ENCODE measurements at regions not wholly inside any gene's neighbourhood (a gene's known extent, or its start where the extent isn't known, plus 50 kb on each side); places are given as distances from the start of the nearest gene placed in this dataset.

DNA sequence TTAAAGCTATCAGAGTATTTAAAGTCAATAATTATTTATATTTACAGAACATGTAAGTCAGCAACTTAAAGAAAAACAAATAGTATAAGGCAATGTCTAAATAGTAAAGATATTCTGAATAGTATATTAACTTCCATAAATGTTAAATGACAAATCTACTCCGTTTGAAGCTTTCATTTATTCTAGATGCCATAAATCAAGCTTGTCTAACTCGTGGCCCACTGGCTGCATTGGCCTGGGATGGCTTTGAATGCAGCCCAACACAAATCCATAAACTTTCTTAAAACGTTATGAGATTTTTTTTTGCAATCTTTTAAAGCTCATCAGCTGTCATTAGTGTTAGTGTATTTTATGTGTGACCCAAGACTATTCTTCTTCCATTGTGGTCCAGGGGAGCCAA, 1117.1 kb upstream of the PCDH9 start:
- Histone ChIP-seq H3K27ac (ENCODE audit: low read length) (no peak overlapping the region), H3K36me3 (ENCODE audit: control insufficient read depth, insufficient read depth, low read length) (no peaks in the 10 kb centered on the region), H3K9me3 (ENCODE audit: control insufficient read depth, insufficient read depth, low read depth, low read length) (no peaks in the 10 kb centered on the region), H3K4me3 (ENCODE audit: low read depth in 2 of 2, low read length in 2 of 2) (no peak overlapping the region), H3K4me1 (ENCODE audit: control insufficient read depth, insufficient read depth, low read length) (no peaks in the 10 kb centered on the region), H3K27me3 (ENCODE audit: control insufficient read depth, insufficient read depth, low read length) (no peaks in the 10 kb centered on the region)
- ATAC-seq (no peak), DNase-seq (ENCODE audit: low read depth, low spot score) (no peak)
- intact Hi-C loops (cut with micrococcal nuclease; ENCODE audit: unreplicated experiment) = no loop called here
- CTCF ChIA-PET = no interaction called here
- in situ Hi-C loops (cut with HindIII; ENCODE audit: low pct_unique_long_range_greater_than_20kb, low sequenced_read_pairs) = no loop called here
- TF ChIP-seq SIN3A (IDR thresholded peaks at IDR 0.05; ENCODE audit: borderline replicate concordance, insufficient read depth, low read depth, low read length) (no peak), TCF7L2 (IDR thresholded peaks at IDR 0.05; ENCODE audit: low read depth, low read length) (peak; percentile 65)
- no TSS peak for BruUV-seq (replicated peaks)
- POLR2A ChIA-PET = interaction anchor here (0.6 kb wide), 1 partner anchor 1054 kb away, joined by 4 read pairs; no protein-coding TSS in a partner anchor

DNA sequence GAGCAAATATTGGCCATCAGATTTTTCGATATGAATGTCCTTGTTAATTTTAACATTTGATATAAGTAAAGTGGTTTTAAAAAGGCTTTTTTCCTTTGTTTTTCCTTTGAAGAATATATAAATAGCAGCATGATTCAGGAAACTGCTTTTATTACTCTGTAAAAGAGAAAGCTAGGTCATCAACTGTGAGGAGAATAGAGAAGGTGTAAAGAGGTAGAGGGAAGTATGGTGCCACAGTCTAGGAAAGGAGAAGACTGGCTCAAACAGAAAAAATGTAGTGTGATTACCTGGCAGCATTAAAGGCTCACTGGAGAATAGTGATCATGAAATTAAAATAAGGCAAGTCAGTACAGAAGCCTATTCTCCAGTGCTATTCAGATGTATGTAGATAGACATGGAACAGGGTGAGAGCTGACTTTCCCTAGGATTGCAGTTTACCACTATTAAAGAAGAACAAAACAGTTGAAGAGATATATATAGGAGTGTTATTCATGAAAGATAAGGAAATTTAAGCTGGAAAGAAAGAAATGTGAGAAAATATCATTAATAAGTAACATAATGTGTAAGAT, 1115.9 kb upstream of the PCDH9 start:
- no peak for TF ChIP-seq POLR2AphosphoS5 (IDR thresholded peaks at IDR 0.05; ENCODE audit: low read depth, low read length)
- TF ChIP-seq, protein P1, sequence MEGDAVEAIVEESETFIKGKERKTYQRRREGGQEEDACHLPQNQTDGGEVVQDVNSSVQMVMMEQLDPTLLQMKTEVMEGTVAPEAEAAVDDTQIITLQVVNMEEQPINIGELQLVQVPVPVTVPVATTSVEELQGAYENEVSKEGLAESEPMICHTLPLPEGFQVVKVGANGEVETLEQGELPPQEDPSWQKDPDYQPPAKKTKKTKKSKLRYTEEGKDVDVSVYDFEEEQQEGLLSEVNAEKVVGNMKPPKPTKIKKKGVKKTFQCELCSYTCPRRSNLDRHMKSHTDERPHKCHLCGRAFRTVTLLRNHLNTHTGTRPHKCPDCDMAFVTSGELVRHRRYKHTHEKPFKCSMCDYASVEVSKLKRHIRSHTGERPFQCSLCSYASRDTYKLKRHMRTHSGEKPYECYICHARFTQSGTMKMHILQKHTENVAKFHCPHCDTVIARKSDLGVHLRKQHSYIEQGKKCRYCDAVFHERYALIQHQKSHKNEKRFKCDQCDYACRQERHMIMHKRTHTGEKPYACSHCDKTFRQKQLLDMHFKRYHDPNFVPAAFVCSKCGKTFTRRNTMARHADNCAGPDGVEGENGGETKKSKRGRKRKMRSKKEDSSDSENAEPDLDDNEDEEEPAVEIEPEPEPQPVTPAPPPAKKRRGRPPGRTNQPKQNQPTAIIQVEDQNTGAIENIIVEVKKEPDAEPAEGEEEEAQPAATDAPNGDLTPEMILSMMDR (IDR thresholded peaks at IDR 0.05) = no peak
- TF ChIP-seq, protein P2, sequence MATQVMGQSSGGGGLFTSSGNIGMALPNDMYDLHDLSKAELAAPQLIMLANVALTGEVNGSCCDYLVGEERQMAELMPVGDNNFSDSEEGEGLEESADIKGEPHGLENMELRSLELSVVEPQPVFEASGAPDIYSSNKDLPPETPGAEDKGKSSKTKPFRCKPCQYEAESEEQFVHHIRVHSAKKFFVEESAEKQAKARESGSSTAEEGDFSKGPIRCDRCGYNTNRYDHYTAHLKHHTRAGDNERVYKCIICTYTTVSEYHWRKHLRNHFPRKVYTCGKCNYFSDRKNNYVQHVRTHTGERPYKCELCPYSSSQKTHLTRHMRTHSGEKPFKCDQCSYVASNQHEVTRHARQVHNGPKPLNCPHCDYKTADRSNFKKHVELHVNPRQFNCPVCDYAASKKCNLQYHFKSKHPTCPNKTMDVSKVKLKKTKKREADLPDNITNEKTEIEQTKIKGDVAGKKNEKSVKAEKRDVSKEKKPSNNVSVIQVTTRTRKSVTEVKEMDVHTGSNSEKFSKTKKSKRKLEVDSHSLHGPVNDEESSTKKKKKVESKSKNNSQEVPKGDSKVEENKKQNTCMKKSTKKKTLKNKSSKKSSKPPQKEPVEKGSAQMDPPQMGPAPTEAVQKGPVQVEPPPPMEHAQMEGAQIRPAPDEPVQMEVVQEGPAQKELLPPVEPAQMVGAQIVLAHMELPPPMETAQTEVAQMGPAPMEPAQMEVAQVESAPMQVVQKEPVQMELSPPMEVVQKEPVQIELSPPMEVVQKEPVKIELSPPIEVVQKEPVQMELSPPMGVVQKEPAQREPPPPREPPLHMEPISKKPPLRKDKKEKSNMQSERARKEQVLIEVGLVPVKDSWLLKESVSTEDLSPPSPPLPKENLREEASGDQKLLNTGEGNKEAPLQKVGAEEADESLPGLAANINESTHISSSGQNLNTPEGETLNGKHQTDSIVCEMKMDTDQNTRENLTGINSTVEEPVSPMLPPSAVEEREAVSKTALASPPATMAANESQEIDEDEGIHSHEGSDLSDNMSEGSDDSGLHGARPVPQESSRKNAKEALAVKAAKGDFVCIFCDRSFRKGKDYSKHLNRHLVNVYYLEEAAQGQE (IDR thresholded peaks at IDR 0.05; ENCODE audit: insufficient read depth in 1 of 2, low read depth in 2 of 2, low read length in 1 of 2) = no peak
- no peak for TF ChIP-seq TCF7L2 (IDR thresholded peaks at IDR 0.05; ENCODE audit: low read depth, low read length)
- TF ChIP-seq SIN3A (IDR thresholded peaks at IDR 0.05; ENCODE audit: borderline replicate concordance, insufficient read depth, low read depth, low read length) = no peak
- H3K27me3 ChIP-seq (ENCODE audit: control insufficient read depth, insufficient read depth, low read length) = no peaks in the 10 kb centered on the region
- H3K4me1 ChIP-seq (ENCODE audit: control insufficient read depth, insufficient read depth, low read length) = no peaks in the 10 kb centered on the region
- ATAC-seq = no peak
- intact Hi-C loops (cut with micrococcal nuclease; ENCODE audit: unreplicated experiment) (no loop called here), in situ Hi-C loops (cut with HindIII; ENCODE audit: low pct_unique_long_range_greater_than_20kb, low sequenced_read_pairs) (no loop called here)
- H3K4me3 ChIP-seq (ENCODE audit: low read depth in 2 of 2, low read length in 2 of 2) = no peak overlapping the region
- H3K27ac ChIP-seq (ENCODE audit: low read length) = no peak overlapping the region
- DNase-seq (ENCODE audit: low read depth, low spot score) = no peak
- no peaks in the 10 kb centered on the region for H3K36me3 ChIP-seq (ENCODE audit: control insufficient read depth, insufficient read depth, low read length)
- no peaks in the 10 kb centered on the region for H3K9me3 ChIP-seq (ENCODE audit: control insufficient read depth, insufficient read depth, low read depth, low read length)
- BruUV-seq (replicated peaks) = no TSS peak
- ChIA-PET CTCF (no interaction called here), POLR2A (no interaction called here)

DNA sequence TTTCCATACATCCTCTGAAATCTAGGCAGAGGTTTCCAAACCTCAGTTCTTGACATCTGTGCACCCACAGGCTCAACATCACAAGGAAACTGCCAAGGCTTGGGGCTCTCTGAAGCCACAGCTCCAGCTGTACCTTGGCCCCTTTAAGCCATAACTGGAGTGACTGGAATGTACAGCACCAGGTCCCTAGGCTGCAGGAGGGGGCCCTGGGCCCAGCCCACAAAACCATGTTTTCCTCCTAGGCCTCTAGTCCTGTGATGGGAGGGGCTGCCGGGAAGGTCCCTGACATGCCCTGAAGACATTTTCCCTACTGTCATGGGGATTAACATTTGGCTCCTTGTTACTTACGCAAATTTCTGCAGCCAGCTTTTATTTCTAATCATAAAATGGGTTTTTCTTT, 1093.0 kb upstream of the PCDH9 start:
- BruUV-seq (replicated peaks) = no TSS peak
- Histone ChIP-seq H3K27me3 (ENCODE audit: control insufficient read depth, insufficient read depth, low read length) (no peaks in the 10 kb centered on the region), H3K9me3 (ENCODE audit: control insufficient read depth, insufficient read depth, low read depth, low read length) (no peaks in the 10 kb centered on the region), H3K4me1 (ENCODE audit: control insufficient read depth, insufficient read depth, low read length) (no peaks in the 10 kb centered on the region), H3K4me3 (ENCODE audit: low read depth in 2 of 2, low read length in 2 of 2) (no peak overlapping the region), H3K27ac (ENCODE audit: low read length) (no peak overlapping the region), H3K36me3 (ENCODE audit: control insufficient read depth, insufficient read depth, low read length) (no peaks in the 10 kb centered on the region)
- CTCF ChIA-PET = no interaction called here
- in situ Hi-C loops (cut with HindIII; ENCODE audit: low pct_unique_long_range_greater_than_20kb, low sequenced_read_pairs) = no loop called here
- intact Hi-C loops (cut with micrococcal nuclease; ENCODE audit: unreplicated experiment) = no loop called here
- TF ChIP-seq, protein P2 (IDR thresholded peaks at IDR 0.05; ENCODE audit: insufficient read depth in 1 of 2, low read depth in 2 of 2, low read length in 1 of 2) = no peak
- TF ChIP-seq POLR2AphosphoS5 (IDR thresholded peaks at IDR 0.05; ENCODE audit: low read depth, low read length) (no peak), SIN3A (IDR thresholded peaks at IDR 0.05; ENCODE audit: borderline replicate concordance, insufficient read depth, low read depth, low read length) (no peak), TCF7L2 (IDR thresholded peaks at IDR 0.05; ENCODE audit: low read depth, low read length) (no peak)
- TF ChIP-seq, protein P1 (IDR thresholded peaks at IDR 0.05) = no peak
- DNase-seq (ENCODE audit: low read depth, low spot score) (no peak), ATAC-seq (no peak)
- POLR2A ChIA-PET = no interaction called here
